WERI-Rb-1 (cell line): ENCODE measurements at regions not wholly inside any gene's neighbourhood (a gene's known extent, or its start where the extent isn't known, plus 50 kb on each side); places are given as distances from the start of the nearest gene placed in this dataset.

Experiments
- DNase-seq: peaks from one replicate; pipeline ENCODE4 v3.0.0-alpha.2; 2020
- H3K27ac ChIP-seq: fragments of 250-450 bp; sonication (Bioruptor Pico); 2 replicates; pipeline ENCODE4 v1.5.1; 2020; ENCODE audit warnings: mild to moderate bottlenecking, moderate library complexity
- H3K27me3 ChIP-seq: fragments of 250-450 bp; sonication (Bioruptor Pico); 2 replicates; pipeline ENCODE4 v1.5.1; 2021; ENCODE audit warnings: mild to moderate bottlenecking, low read depth, moderate library complexity; ENCODE audit not compliant: insufficient read depth, severe bottlenecking
- H3K36me3 ChIP-seq: fragments of 250-450 bp; sonication (Bioruptor Pico); 2 replicates; pipeline ENCODE4 v1.5.1; 2020; ENCODE audit warnings: mild to moderate bottlenecking, moderate library complexity
- H3K4me3 ChIP-seq: 2 replicates; pipeline ENCODE4 v1.5.1; 2011; ENCODE audit warnings: low read depth, mild to moderate bottlenecking, control low read depth, low read length
- H3K9me3 ChIP-seq: fragments of 250-450 bp; sonication (Bioruptor Pico); 2 replicates; pipeline ENCODE4 v1.5.1; 2021; ENCODE audit warnings: mild to moderate bottlenecking, moderate library complexity; ENCODE audit not compliant: severe bottlenecking
- TF ChIP-seq, protein P1 (sequence below): IDR thresholded peaks from 2 replicates; pipeline ENCODE4 v1.5.1; 2011; ENCODE audit warnings: low read depth, mild to moderate bottlenecking, control low read depth, inconsistent platforms, low read length

DNA sequence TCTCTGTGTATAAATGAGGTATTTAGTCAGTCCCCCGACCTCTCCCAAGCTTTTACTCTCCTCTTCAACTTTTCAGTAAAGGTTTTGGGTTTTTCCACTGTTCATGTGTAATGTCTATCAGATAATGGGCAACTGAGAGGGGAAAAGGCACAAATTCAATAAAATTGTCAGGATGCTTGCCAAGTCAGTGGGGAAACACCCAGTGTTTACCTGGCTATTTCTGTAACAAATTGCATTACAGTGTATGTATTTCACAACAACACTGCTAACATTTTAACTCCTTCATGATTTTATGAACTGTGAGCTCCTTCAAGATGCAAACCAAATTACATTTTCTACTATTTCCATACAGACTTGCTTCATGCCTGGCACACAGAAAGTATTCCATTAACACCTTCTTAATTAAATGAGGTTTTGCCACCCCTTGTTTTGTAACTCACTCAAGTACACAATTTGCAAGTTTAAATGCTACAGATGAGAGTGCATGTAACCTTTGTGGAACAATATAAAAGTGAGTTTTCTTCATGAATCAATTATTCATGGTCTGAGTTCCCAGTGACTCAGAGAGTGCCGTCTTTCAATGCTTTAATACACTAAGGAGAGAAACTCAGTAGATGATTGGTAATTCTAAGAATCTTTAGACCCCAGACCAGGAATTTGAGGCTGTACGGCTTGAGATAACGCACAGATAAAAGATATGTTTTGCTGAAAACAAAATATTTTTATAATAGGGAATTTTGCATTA lies 149.8 kb upstream of the TLL1 start:
- no peaks in the 10 kb centered on the region for H3K9me3 ChIP-seq
- no peaks in the 10 kb centered on the region for H3K27me3 ChIP-seq
- H3K27ac ChIP-seq, result no peak overlapping the region
- DNase-seq, result no peak
- H3K36me3 ChIP-seq, result no peaks in the 10 kb centered on the region
- H3K4me3 ChIP-seq, result no peak overlapping the region
- TF ChIP-seq, protein P1, sequence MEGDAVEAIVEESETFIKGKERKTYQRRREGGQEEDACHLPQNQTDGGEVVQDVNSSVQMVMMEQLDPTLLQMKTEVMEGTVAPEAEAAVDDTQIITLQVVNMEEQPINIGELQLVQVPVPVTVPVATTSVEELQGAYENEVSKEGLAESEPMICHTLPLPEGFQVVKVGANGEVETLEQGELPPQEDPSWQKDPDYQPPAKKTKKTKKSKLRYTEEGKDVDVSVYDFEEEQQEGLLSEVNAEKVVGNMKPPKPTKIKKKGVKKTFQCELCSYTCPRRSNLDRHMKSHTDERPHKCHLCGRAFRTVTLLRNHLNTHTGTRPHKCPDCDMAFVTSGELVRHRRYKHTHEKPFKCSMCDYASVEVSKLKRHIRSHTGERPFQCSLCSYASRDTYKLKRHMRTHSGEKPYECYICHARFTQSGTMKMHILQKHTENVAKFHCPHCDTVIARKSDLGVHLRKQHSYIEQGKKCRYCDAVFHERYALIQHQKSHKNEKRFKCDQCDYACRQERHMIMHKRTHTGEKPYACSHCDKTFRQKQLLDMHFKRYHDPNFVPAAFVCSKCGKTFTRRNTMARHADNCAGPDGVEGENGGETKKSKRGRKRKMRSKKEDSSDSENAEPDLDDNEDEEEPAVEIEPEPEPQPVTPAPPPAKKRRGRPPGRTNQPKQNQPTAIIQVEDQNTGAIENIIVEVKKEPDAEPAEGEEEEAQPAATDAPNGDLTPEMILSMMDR, result no peak

DNA sequence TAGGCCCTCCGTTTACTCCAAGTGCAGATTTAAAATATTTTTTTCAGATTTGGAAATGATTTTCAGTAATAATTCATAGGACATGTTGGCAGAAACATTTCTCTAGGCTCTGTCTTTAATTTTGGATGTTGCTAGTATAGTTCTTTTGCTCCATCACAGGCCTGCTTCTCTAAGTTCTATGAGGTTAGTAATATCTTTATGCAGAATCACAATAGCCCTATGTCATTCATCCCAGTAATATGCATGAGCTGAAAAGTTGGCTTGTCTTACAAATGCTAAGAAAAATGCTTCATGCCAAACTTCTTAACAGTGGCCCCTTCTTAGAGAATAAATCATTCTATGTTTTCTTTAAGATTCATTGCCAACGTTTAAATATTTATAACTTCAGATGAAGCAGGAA lies 148.3 kb upstream of the TLL1 start:
- H3K27ac ChIP-seq, result no peak overlapping the region
- DNase-seq, result no peak
- H3K27me3 ChIP-seq, result no peaks in the 10 kb centered on the region
- H3K36me3 ChIP-seq, result no peaks in the 10 kb centered on the region
- TF ChIP-seq, protein P1, result no peak
- H3K9me3 ChIP-seq, result no peaks in the 10 kb centered on the region
- H3K4me3 ChIP-seq, result no peak overlapping the region

DNA sequence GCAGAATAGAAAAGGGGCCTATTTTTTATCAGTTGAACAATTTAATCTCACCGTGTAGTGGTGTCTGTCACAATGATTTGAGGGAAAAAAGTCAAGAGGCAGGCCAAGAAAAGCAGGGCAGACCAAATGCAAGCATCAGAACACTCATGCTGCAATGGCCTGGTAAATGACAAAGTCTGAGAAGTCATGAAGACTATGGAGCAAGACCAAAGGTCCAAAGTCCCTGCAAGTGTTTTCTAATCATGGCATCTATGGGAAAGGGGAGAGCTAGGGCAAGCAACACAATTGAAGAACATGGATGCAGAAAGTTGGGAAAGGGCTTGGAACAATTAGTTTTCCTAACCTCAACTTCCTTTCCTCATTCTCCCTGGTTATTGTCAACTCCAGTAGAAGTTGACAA lies 147.7 kb upstream of the TLL1 start:
- H3K27me3 ChIP-seq, result no peaks in the 10 kb centered on the region
- H3K36me3 ChIP-seq, result no peaks in the 10 kb centered on the region
- TF ChIP-seq, protein P1, result no peak
- DNase-seq, result no peak
- no peaks in the 10 kb centered on the region for H3K9me3 ChIP-seq
- H3K4me3 ChIP-seq, result no peak overlapping the region
- no peak overlapping the region for H3K27ac ChIP-seq

DNA sequence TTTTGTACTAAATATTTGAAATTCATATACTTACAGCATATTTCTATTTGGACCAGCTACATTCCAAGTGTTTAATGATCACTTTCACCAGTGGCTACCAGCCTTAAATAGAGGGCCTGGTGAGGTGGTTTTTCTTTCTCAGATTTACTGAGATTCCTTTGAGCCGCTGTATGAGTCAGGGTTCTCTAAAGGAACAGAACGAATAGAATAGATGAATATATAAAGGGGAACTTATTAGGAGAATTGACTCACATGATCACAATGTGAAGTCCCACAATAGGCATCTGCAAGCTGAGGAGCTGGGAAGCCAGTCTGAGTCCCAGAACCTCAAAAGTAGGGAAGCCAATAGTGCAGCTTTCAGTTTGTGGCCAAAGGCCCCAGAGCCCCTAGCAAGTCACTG lies 146.2 kb upstream of the TLL1 start:
- no peak overlapping the region for H3K4me3 ChIP-seq
- no peak overlapping the region for H3K27ac ChIP-seq
- no peak for DNase-seq
- H3K27me3 ChIP-seq, result no peaks in the 10 kb centered on the region
- H3K36me3 ChIP-seq, result no peaks in the 10 kb centered on the region
- TF ChIP-seq, protein P1, result no peak
- peaks cover 5% of the 10 kb centered on the region for H3K9me3 ChIP-seq

DNA sequence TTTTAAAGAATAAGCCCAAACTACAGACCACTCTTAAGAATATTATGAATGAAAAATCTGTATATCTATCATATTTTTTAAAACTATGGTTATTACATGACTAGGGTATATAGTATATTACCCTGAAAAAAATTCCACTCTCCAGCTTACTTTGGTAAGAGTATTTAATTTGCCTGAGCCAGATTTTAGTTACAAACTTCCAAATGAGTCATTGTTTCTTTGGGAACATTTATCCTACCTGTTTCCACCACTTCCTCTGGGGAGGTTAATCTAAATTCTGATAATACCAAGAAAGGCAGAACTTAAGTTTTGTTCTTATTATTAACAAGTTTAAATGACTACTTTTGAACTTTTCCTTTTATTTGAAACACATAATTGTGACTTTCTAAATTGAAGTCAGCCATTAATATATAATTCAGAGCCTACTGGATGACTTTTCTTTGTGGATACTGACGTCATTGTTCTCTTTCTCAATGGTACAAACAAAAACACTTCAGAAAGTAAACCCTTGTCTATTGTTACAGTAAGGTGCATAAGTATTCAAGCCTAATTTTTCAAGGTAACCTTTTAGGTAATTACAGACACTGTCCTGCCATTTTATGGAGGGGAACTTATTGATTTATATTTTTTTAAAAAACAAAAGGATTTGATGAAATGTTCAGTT lies 135.6 kb upstream of the TLL1 start:
- Histone ChIP-seq H3K27ac (no peak overlapping the region), H3K9me3 (no peaks in the 10 kb centered on the region), H3K36me3 (no peaks in the 10 kb centered on the region), H3K27me3 (no peaks in the 10 kb centered on the region), H3K4me3 (no peak overlapping the region)
- DNase-seq, result no peak
- TF ChIP-seq, protein P1, result no peak
